GM12891 (cell line): ENCODE measurements at regions not wholly inside any gene's neighbourhood (a gene's known extent, or its start where the extent isn't known, plus 50 kb on each side); places are given as distances from the start of the nearest gene placed in this dataset.

Experiments used
- PAX5 ChIP-seq: IDR thresholded peaks from 2 replicates; pipeline ENCODE4 v1.6.1; 2011; ENCODE audit warnings: low read length, moderate library complexity, mild to moderate bottlenecking; ENCODE audit not compliant: insufficient read depth, severe bottlenecking
- POLR2A ChIP-seq: IDR thresholded peaks from 2 replicates; pipeline ENCODE4 v1.6.1; 2011; ENCODE audit warnings: low read depth, low read length, control low read depth
- POLR2AphosphoS5 ChIP-seq: IDR thresholded peaks from 2 replicates; pipeline ENCODE4 v1.6.1; 2011; ENCODE audit warnings: low read depth, low read length, control low read depth
- POU2F2 ChIP-seq: IDR thresholded peaks from 2 replicates; pipeline ENCODE4 v1.6.1; 2011; ENCODE audit warnings: low read depth, mild to moderate bottlenecking, control low read depth, low read length, moderate library complexity
- SPI1 ChIP-seq: IDR thresholded peaks from 2 replicates; pipeline ENCODE4 v1.6.1; 2011; ENCODE audit warnings: low read depth, low read length, control low read depth
- TAF1 ChIP-seq: IDR thresholded peaks from 2 replicates; pipeline ENCODE4 v1.6.1; 2011; ENCODE audit warnings: low read depth, low read length, control low read depth

DNA sequence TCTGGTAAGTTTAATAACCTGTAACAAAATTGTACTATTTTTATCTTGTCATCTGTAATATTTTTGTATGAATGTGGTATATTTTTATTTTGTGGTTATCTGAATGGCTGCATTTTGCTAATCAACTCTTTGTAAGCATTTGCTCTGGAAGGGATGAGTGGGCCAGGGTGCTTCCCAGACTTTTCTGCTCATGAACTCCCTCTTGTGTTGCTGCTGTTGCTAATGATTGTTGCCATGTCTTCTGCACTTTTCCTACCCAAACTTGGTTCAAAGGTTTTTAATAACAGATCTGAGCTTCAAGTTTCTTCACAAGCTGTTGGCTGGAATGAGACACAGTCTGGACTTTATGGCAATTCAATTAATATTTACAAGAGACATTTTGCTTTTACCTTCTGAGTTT lies 1005.7 kb downstream of the HACE1 start:
- TF ChIP-seq POLR2AphosphoS5 (no peak), TAF1 (no peak), POLR2A (no peak), PAX5 (no peak), SPI1 (no peak), POU2F2 (no peak)
